ENCODE measurements at regions not wholly inside any gene's neighbourhood (a gene's known extent, or its start where the extent isn't known, plus 50 kb on each side); places are given as distances from the start of the nearest gene placed in this dataset.

DNA sequence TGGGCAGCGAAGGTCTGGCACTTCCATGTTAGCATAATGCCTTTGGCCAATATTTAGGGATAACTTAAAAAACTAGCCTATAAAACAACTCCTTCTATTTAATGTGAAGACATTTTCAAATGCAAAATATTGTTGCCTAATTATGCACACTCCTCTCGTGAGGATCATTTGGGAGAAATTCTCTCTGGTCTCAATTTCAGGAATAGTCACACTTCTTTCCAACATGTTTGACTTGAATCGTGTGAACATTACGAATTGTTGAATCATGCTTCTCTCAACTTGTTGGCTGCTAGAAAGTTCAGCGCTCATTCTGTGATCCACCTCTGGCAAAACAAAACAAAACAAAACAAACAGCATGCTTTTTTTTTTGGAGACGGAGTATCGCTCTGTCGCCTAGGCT, 313.2 kb downstream of the SEC23A start:
- no peaks in the 10 kb centered on the region for H4K20me1 ChIP-seq (ENCODE audit: low read depth)
- no peaks in the 10 kb centered on the region for H3K9me3 ChIP-seq (ENCODE audit: low read depth)
- no peak overlapping the region for H3K4me2 ChIP-seq
- Mint-ChIP-seq H3K9me3 (no peaks in the 10 kb centered on the region), H3K36me3 (no peaks in the 10 kb centered on the region), H3K27ac (no peak overlapping the region), H3K4me1 (peaks cover 4% of the 10 kb centered on the region), H3K27me3 (ENCODE audit: insufficient read depth, low read depth) (peaks cover 2% of the 10 kb centered on the region), H3K4me3 (no peak overlapping the region)
- DNase-seq (ENCODE audit: low spot score): no peak
- no peaks in the 10 kb centered on the region for H3K36me3 ChIP-seq
- no peak overlapping the region for H3K27ac ChIP-seq
- peaks cover 6% of the 10 kb centered on the region for H3K27me3 ChIP-seq
- peaks cover 19% of the 10 kb centered on the region for H3F3A ChIP-seq (ENCODE audit: low read depth)
- H3K9ac ChIP-seq: no peak overlapping the region
- no peak overlapping the region for H2AFZ ChIP-seq (replicated peaks)
- H3K4me3 ChIP-seq: no peak overlapping the region
- H3K79me2 ChIP-seq (ENCODE audit: low read depth): no peaks in the 10 kb centered on the region
- TF ChIP-seq EZH2 (IDR thresholded peaks at IDR 0.05): no peak
- TF ChIP-seq EZH2phosphoT487 (IDR thresholded peaks at IDR 0.05): no peak
- TF ChIP-seq CTCF (IDR thresholded peaks at IDR 0.05): no peak
- peaks cover 19% of the 10 kb centered on the region for H3K4me1 ChIP-seq

DNA sequence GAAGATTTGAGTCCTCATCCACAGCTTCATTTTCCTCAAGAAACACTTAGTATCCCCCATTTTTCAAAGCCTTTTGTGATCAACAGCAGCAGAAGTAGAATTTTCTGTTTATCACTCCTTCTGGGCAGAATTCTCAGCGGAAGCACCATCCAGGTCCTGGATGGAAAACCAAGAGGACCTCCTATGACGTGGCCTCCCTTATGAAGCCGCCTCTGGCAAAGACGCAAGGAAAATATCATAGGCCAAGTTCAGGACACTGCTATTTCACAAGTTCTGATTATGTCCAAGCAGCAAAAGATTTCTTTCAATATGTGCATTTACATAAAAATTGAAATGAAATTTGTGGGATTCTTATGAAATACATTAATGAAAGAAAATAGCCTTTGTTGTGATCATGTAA, 315.0 kb downstream of the SEC23A start:
- TF ChIP-seq CTCF (IDR thresholded peaks at IDR 0.05): no peak
- Histone ChIP-seq H3K9me3 (ENCODE audit: low read depth) (no peaks in the 10 kb centered on the region), H3K36me3 (no peaks in the 10 kb centered on the region), H3K27ac (no peak overlapping the region), H3K79me2 (ENCODE audit: low read depth) (no peaks in the 10 kb centered on the region), H3K4me2 (no peak overlapping the region), H3K4me1 (peaks cover 19% of the 10 kb centered on the region), H4K20me1 (ENCODE audit: low read depth) (no peaks in the 10 kb centered on the region), H3K4me3 (no peak overlapping the region), H3K27me3 (peaks cover 6% of the 10 kb centered on the region), H2AFZ (replicated peaks) (no peak overlapping the region), H3K9ac (no peak overlapping the region), H3F3A (ENCODE audit: low read depth) (peaks cover 19% of the 10 kb centered on the region)
- Mint-ChIP-seq H3K9me3 (no peaks in the 10 kb centered on the region), H3K36me3 (no peaks in the 10 kb centered on the region), H3K27me3 (ENCODE audit: insufficient read depth, low read depth) (peaks cover 2% of the 10 kb centered on the region), H3K27ac (no peak overlapping the region), H3K4me3 (no peak overlapping the region), H3K4me1 (peaks cover 4% of the 10 kb centered on the region)
- DNase-seq (ENCODE audit: low spot score): no peak

GRCh38 chr14:38786921-38787320, 316.1 kb downstream of the SEC23A start:
- H3K27ac ChIP-seq: no peak overlapping the region
- Mint-ChIP-seq H3K9me3 (no peaks in the 10 kb centered on the region), H3K4me1 (peaks cover 3% of the 10 kb centered on the region)

More at GRCh38 chr14:38786921-38787320, 316.1 kb downstream of the SEC23A start:
- Mint-ChIP-seq H3K36me3 (no peaks in the 10 kb centered on the region), H3K4me3 (no peak overlapping the region), H3K27me3 (ENCODE audit: insufficient read depth, low read depth) (peaks cover 2% of the 10 kb centered on the region), H3K27ac (no peak overlapping the region)
- Histone ChIP-seq H3K27me3 (peaks cover 6% of the 10 kb centered on the region), H3F3A (ENCODE audit: low read depth) (peaks cover 11% of the 10 kb centered on the region), H3K9ac (no peak overlapping the region), H3K4me3 (no peak overlapping the region), H4K20me1 (ENCODE audit: low read depth) (no peaks in the 10 kb centered on the region), H3K79me2 (ENCODE audit: low read depth) (no peaks in the 10 kb centered on the region), H3K4me1 (peaks cover 11% of the 10 kb centered on the region), H3K36me3 (no peaks in the 10 kb centered on the region), H3K9me3 (ENCODE audit: low read depth) (no peaks in the 10 kb centered on the region), H2AFZ (replicated peaks) (no peak overlapping the region), H3K4me2 (no peak overlapping the region)
- no peak for TF ChIP-seq EZH2phosphoT487 (IDR thresholded peaks at IDR 0.05)
- TF ChIP-seq EZH2 (IDR thresholded peaks at IDR 0.05): no peak
- no peak for TF ChIP-seq CTCF (IDR thresholded peaks at IDR 0.05)
- no peak for DNase-seq (ENCODE audit: low spot score)

All from neural progenitor cell (in vitro differentiated cells).